ENCODE measurements at regions not wholly inside any gene's neighbourhood (a gene's known extent, or its start where the extent isn't known, plus 50 kb on each side); places are given as distances from the start of the nearest gene placed in this dataset.

- ChIA-PET CTCF (no interaction called here), POLR2A (no interaction called here)
- no peaks in the 10 kb centered on the region for H3K4me1 Mint-ChIP-seq
Measured at GRCh38 chr1:222918801-222919477, 104.1 kb downstream of the DISP1 start.

GRCh38 chr1:222919478-222919865, 104.6 kb downstream of the DISP1 start:
- H3K4me1 Mint-ChIP-seq: no peaks in the 10 kb centered on the region
- POLR2A ChIA-PET: no interaction called here

More at GRCh38 chr1:222918801-222919477, 104.1 kb downstream of the DISP1 start:
- Mint-ChIP-seq H3K9me3 (peaks cover 18% of the 10 kb centered on the region), H3K27me3 (no peaks in the 10 kb centered on the region), H3K36me3 (ENCODE audit: low read depth) (no peaks in the 10 kb centered on the region), H3K4me3 (no peak overlapping the region), H3K27ac (no peak overlapping the region)
- DNase-seq: no peak

GRCh38 chr1:222920169-222920568, 105.3 kb downstream of the DISP1 start:
- no peak for DNase-seq
- H3K4me1 Mint-ChIP-seq: no peaks in the 10 kb centered on the region
- POLR2A ChIA-PET: no interaction called here

More at GRCh38 chr1:222919478-222919865, 104.6 kb downstream of the DISP1 start:
- no peaks in the 10 kb centered on the region for H3K27me3 Mint-ChIP-seq
- DNase-seq: no peak
- H3K9me3 Mint-ChIP-seq: peaks cover 18% of the 10 kb centered on the region
- no peak overlapping the region for H3K27ac Mint-ChIP-seq
- CTCF ChIA-PET: interaction anchor here (0.8 kb wide), 1 partner anchor 11 kb away, joined by 3 read pairs; no protein-coding TSS in a partner anchor
- H3K4me3 Mint-ChIP-seq: no peak overlapping the region
- no peaks in the 10 kb centered on the region for H3K36me3 Mint-ChIP-seq (ENCODE audit: low read depth)

GRCh38 chr1:222921945-222922344, 107.1 kb downstream of the DISP1 start:
- Mint-ChIP-seq H3K4me3 (no peak overlapping the region), H3K4me1 (no peaks in the 10 kb centered on the region), H3K27me3 (no peaks in the 10 kb centered on the region), H3K9me3 (peaks cover 12% of the 10 kb centered on the region), H3K36me3 (ENCODE audit: low read depth) (no peaks in the 10 kb centered on the region), H3K27ac (no peak overlapping the region)
- CTCF ChIA-PET: no interaction called here
- POLR2A ChIA-PET: no interaction called here
- no peak for DNase-seq

More at GRCh38 chr1:222920169-222920568, 105.3 kb downstream of the DISP1 start:
- CTCF ChIA-PET: interaction anchor here (0.8 kb wide), 1 partner anchor 12 kb away, joined by 3 read pairs; no protein-coding TSS in a partner anchor
- H3K27me3 Mint-ChIP-seq: no peaks in the 10 kb centered on the region
- no peak overlapping the region for H3K27ac Mint-ChIP-seq
- peaks cover 17% of the 10 kb centered on the region for H3K9me3 Mint-ChIP-seq
- H3K36me3 Mint-ChIP-seq (ENCODE audit: low read depth): no peaks in the 10 kb centered on the region
- H3K4me3 Mint-ChIP-seq: no peak overlapping the region

- no peak overlapping the region for H3K4me3 Mint-ChIP-seq
- no peak for DNase-seq
- no peaks in the 10 kb centered on the region for H3K4me1 Mint-ChIP-seq
- H3K9me3 Mint-ChIP-seq: no peaks in the 10 kb centered on the region
- H3K27me3 Mint-ChIP-seq: no peaks in the 10 kb centered on the region
- POLR2A ChIA-PET: no interaction called here
- H3K36me3 Mint-ChIP-seq (ENCODE audit: low read depth): no peaks in the 10 kb centered on the region
- CTCF ChIA-PET: no interaction called here
- H3K27ac Mint-ChIP-seq: no peak overlapping the region
Measured at GRCh38 chr1:222923506-222923905, 108.7 kb downstream of the DISP1 start.

GRCh38 chr1:222924136-222924706, 109.4 kb downstream of the DISP1 start:
- H3K9me3 Mint-ChIP-seq: no peaks in the 10 kb centered on the region
- H3K4me3 Mint-ChIP-seq: no peak overlapping the region
- no peaks in the 10 kb centered on the region for H3K4me1 Mint-ChIP-seq
- no peaks in the 10 kb centered on the region for H3K36me3 Mint-ChIP-seq (ENCODE audit: low read depth)
- POLR2A ChIA-PET: no interaction called here
- CTCF ChIA-PET: no interaction called here
- H3K27ac Mint-ChIP-seq: no peak overlapping the region
- no peaks in the 10 kb centered on the region for H3K27me3 Mint-ChIP-seq
- DNase-seq: no peak

GRCh38 chr1:222926566-222926965, 111.7 kb downstream of the DISP1 start:
- H3K4me3 Mint-ChIP-seq: no peak overlapping the region
- no peak for DNase-seq
- H3K9me3 Mint-ChIP-seq: no peaks in the 10 kb centered on the region
- H3K27me3 Mint-ChIP-seq: no peaks in the 10 kb centered on the region
- ChIA-PET POLR2A (no interaction called here), CTCF (no interaction called here)
- no peaks in the 10 kb centered on the region for H3K4me1 Mint-ChIP-seq
- no peak overlapping the region for H3K27ac Mint-ChIP-seq
- no peaks in the 10 kb centered on the region for H3K36me3 Mint-ChIP-seq (ENCODE audit: low read depth)

GRCh38 chr1:222927031-222927430, 112.2 kb downstream of the DISP1 start:
- H3K4me1 Mint-ChIP-seq: no peaks in the 10 kb centered on the region
- ChIA-PET CTCF (no interaction called here), POLR2A (no interaction called here)
- DNase-seq: no peak
- H3K27ac Mint-ChIP-seq: no peak overlapping the region
- H3K27me3 Mint-ChIP-seq: no peaks in the 10 kb centered on the region
- H3K9me3 Mint-ChIP-seq: no peaks in the 10 kb centered on the region
- no peaks in the 10 kb centered on the region for H3K36me3 Mint-ChIP-seq (ENCODE audit: low read depth)
- no peak overlapping the region for H3K4me3 Mint-ChIP-seq

- Mint-ChIP-seq H3K27me3 (no peaks in the 10 kb centered on the region), H3K4me3 (no peak overlapping the region), H3K36me3 (ENCODE audit: low read depth) (no peaks in the 10 kb centered on the region), H3K9me3 (no peaks in the 10 kb centered on the region), H3K4me1 (no peaks in the 10 kb centered on the region), H3K27ac (no peak overlapping the region)
- ChIA-PET POLR2A (no interaction called here), CTCF (no interaction called here)
- DNase-seq: no peak
Measured at GRCh38 chr1:222928212-222928611, 113.4 kb downstream of the DISP1 start.

GRCh38 chr1:222930070-222930469, 115.2 kb downstream of the DISP1 start:
- ChIA-PET CTCF (no interaction called here), POLR2A (no interaction called here)
- H3K27me3 Mint-ChIP-seq: no peaks in the 10 kb centered on the region
- no peak overlapping the region for H3K4me3 Mint-ChIP-seq
- no peaks in the 10 kb centered on the region for H3K36me3 Mint-ChIP-seq (ENCODE audit: low read depth)
- no peak for DNase-seq
- H3K9me3 Mint-ChIP-seq: no peaks in the 10 kb centered on the region
- H3K4me1 Mint-ChIP-seq: no peaks in the 10 kb centered on the region
- no peak overlapping the region for H3K27ac Mint-ChIP-seq

- H3K36me3 Mint-ChIP-seq (ENCODE audit: low read depth): no peaks in the 10 kb centered on the region
- CTCF ChIA-PET: no interaction called here
Measured at GRCh38 chr1:222931023-222931422, 116.2 kb downstream of the DISP1 start.

GRCh38 chr1:222933273-222933672, 118.4 kb downstream of the DISP1 start:
- H3K27ac Mint-ChIP-seq: no peak overlapping the region
- no peak for DNase-seq
- no peaks in the 10 kb centered on the region for H3K36me3 Mint-ChIP-seq (ENCODE audit: low read depth)
- no peak overlapping the region for H3K4me3 Mint-ChIP-seq
- ChIA-PET POLR2A (no interaction called here), CTCF (no interaction called here)
- H3K27me3 Mint-ChIP-seq: no peaks in the 10 kb centered on the region
- H3K4me1 Mint-ChIP-seq: no peaks in the 10 kb centered on the region
- H3K9me3 Mint-ChIP-seq: no peaks in the 10 kb centered on the region

More at GRCh38 chr1:222931023-222931422, 116.2 kb downstream of the DISP1 start:
- DNase-seq: no peak
- no peak overlapping the region for H3K27ac Mint-ChIP-seq
- no peak overlapping the region for H3K4me3 Mint-ChIP-seq
- POLR2A ChIA-PET: interaction anchor here (0.7 kb wide), 1 partner anchor 45 kb away, joined by 4 read pairs; no protein-coding TSS in a partner anchor
- no peaks in the 10 kb centered on the region for H3K27me3 Mint-ChIP-seq
- H3K9me3 Mint-ChIP-seq: no peaks in the 10 kb centered on the region
- no peaks in the 10 kb centered on the region for H3K4me1 Mint-ChIP-seq

- CTCF ChIA-PET: no interaction called here
- no peaks in the 10 kb centered on the region for H3K9me3 Mint-ChIP-seq
- no peaks in the 10 kb centered on the region for H3K27me3 Mint-ChIP-seq
- no peaks in the 10 kb centered on the region for H3K36me3 Mint-ChIP-seq (ENCODE audit: low read depth)
- H3K4me3 Mint-ChIP-seq: no peak overlapping the region
- POLR2A ChIA-PET: no interaction called here
- no peak overlapping the region for H3K27ac Mint-ChIP-seq
- H3K4me1 Mint-ChIP-seq: no peaks in the 10 kb centered on the region
- DNase-seq: no peak
Measured at GRCh38 chr1:222935239-222935900, 120.5 kb downstream of the DISP1 start.

All from activated CD4-positive, alpha-beta T cell treated with anti-CD3 and anti-CD28 coated beads, Interleukin-2, amount 10 ng/mL, durations not matched to agents 7 days and 5 days (primary cell).